Ovary (tissue), 3 donors: ENCODE measurements at regions not wholly inside any gene's neighbourhood (a gene's known extent, or its start where the extent isn't known, plus 50 kb on each side); places are given as distances from the start of the nearest gene placed in this dataset.

Experiments used
- EP300 ChIP-seq: sonication (generic); formaldehyde crosslinking; IDR thresholded peaks from one replicate; pipeline ENCODE4 v1.6.1; 2017; ENCODE audit warnings: antibody characterized with exemption
- POLR2A ChIP-seq: fragments of 450-650 bp; IDR thresholded peaks from one replicate; pipeline ENCODE4 v1.6.1; 2017; ENCODE audit warnings: antibody characterized with exemption, mild to moderate bottlenecking, moderate library complexity
- TF ChIP-seq, protein P1 (sequence below), 3 donors: fragments of 450-650 bp in 2 of 3; fragments of 200-600 bp in 1 of 3; IDR thresholded peaks; one replicate each; pipeline versions ENCODE4 v1.5.1 to v1.8.0; 2016 to 2022; ENCODE audit warnings: antibody characterized with exemption in 3 of 3, mild to moderate bottlenecking in 1 of 3
- donor health status: DM: no; HTN: no; CAD: no.

DNA sequence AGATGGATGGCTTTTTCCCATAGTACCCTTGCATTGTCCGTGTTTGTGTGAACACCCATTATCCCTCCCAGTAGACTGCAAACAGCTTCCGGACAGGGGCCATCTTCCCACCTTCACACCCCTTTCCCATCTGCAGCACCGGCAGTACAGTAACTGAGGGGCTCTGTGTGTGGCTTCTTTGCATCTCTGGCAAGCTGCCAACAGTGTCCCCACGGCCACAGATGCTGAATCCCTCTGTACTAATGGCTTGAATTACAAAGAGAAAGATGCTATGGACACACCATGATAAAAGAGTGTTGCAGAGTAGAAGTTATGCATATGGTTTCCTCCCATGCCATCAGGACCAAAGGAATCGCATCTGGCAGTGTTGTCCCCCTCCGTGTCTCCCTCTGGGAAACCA, 101.1 kb upstream of the CDYL start:
- TF ChIP-seq, protein P1, sequence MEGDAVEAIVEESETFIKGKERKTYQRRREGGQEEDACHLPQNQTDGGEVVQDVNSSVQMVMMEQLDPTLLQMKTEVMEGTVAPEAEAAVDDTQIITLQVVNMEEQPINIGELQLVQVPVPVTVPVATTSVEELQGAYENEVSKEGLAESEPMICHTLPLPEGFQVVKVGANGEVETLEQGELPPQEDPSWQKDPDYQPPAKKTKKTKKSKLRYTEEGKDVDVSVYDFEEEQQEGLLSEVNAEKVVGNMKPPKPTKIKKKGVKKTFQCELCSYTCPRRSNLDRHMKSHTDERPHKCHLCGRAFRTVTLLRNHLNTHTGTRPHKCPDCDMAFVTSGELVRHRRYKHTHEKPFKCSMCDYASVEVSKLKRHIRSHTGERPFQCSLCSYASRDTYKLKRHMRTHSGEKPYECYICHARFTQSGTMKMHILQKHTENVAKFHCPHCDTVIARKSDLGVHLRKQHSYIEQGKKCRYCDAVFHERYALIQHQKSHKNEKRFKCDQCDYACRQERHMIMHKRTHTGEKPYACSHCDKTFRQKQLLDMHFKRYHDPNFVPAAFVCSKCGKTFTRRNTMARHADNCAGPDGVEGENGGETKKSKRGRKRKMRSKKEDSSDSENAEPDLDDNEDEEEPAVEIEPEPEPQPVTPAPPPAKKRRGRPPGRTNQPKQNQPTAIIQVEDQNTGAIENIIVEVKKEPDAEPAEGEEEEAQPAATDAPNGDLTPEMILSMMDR (IDR thresholded peaks at IDR 0.05): no peak
- TF ChIP-seq POLR2A (no peak), EP300 (no peak)
